ENCODE measurements at regions not wholly inside any gene's neighbourhood (a gene's known extent, or its start where the extent isn't known, plus 50 kb on each side); places are given as distances from the start of the nearest gene placed in this dataset.

GRCh38 chr5:166594567-166594966, 1696.9 kb upstream of the WWC1 start:
- ATAC-seq: no peak
- Mint-ChIP-seq H3K27me3 (no peaks in the 10 kb centered on the region), H3K4me3 (no peak overlapping the region), H3K27ac (no peak overlapping the region), H3K36me3 (no peaks in the 10 kb centered on the region), H3K9me3 (peaks cover 1 to 18% (median 8%) of the 10 kb centered on the region in 11 donors), H3K4me1 (no peaks in the 10 kb centered on the region)
- no peak overlapping the region for H3K27ac ChIP-seq (ENCODE audit: low read depth, low read length)
- CTCF ChIA-PET: no interaction called here
- no peaks in the 10 kb centered on the region for H3K4me1 ChIP-seq (ENCODE audit: control insufficient read depth in 2 of 2, insufficient read depth in 2 of 2, low read length in 2 of 2)
- H3K9me3 ChIP-seq (ENCODE audit: control insufficient read depth in 2 of 3, low read length in 3 of 3): no peaks in the 10 kb centered on the region
- no peaks in the 10 kb centered on the region for H3K36me3 ChIP-seq (ENCODE audit: control insufficient read depth in 2 of 3, insufficient read depth in 3 of 3, low read length in 3 of 3)
- intact Hi-C loops (cut with micrococcal nuclease): no loop called here
- H3K4me3 ChIP-seq (ENCODE audit: low read length): no peak overlapping the region
- H3K27me3 ChIP-seq (ENCODE audit: control insufficient read depth in 2 of 2, insufficient read depth in 2 of 2, low read length in 2 of 2): no peaks in the 10 kb centered on the region
- POLR2A ChIA-PET: no interaction called here
- no peak for DNase-seq

- no peaks in the 10 kb centered on the region for H3K36me3 Mint-ChIP-seq
- intact Hi-C loops (cut with micrococcal nuclease): no loop called here
- Histone ChIP-seq H3K27me3 (ENCODE audit: control insufficient read depth in 2 of 2, insufficient read depth in 2 of 2, low read length in 2 of 2) (no peaks in the 10 kb centered on the region), H3K36me3 (ENCODE audit: control insufficient read depth in 2 of 3, insufficient read depth in 3 of 3, low read length in 3 of 3) (no peaks in the 10 kb centered on the region), H3K4me3 (ENCODE audit: low read length) (no peak overlapping the region), H3K9me3 (ENCODE audit: control insufficient read depth in 2 of 3, low read length in 3 of 3) (no peaks in the 10 kb centered on the region), H3K4me1 (ENCODE audit: control insufficient read depth in 2 of 2, insufficient read depth in 2 of 2, low read length in 2 of 2) (no peaks in the 10 kb centered on the region), H3K27ac (ENCODE audit: low read depth, low read length) (no peak overlapping the region)
- ChIA-PET CTCF (no interaction called here), POLR2A (no interaction called here)
- H3K4me1 Mint-ChIP-seq: no peaks in the 10 kb centered on the region
- H3K27ac Mint-ChIP-seq: no peak overlapping the region
- no peak overlapping the region for H3K4me3 Mint-ChIP-seq
- H3K9me3 Mint-ChIP-seq: peaks cover 1 to 18% (median 9%) of the 10 kb centered on the region in 11 donors
- H3K27me3 Mint-ChIP-seq: no peaks in the 10 kb centered on the region
- no peak for ATAC-seq
- no peak for DNase-seq
Measured at GRCh38 chr5:166595274-166595951, 1696.0 kb upstream of the WWC1 start.

- H3K27me3 Mint-ChIP-seq: no peaks in the 10 kb centered on the region
- no peaks in the 10 kb centered on the region for H3K36me3 Mint-ChIP-seq
- DNase-seq (no peak), ATAC-seq (no peak)
- Histone ChIP-seq H3K36me3 (ENCODE audit: control insufficient read depth in 2 of 3, insufficient read depth in 3 of 3, low read length in 3 of 3) (no peaks in the 10 kb centered on the region), H3K27ac (ENCODE audit: low read depth, low read length) (no peak overlapping the region), H3K27me3 (ENCODE audit: control insufficient read depth in 2 of 2, insufficient read depth in 2 of 2, low read length in 2 of 2) (no peaks in the 10 kb centered on the region), H3K4me1 (ENCODE audit: control insufficient read depth in 2 of 2, insufficient read depth in 2 of 2, low read length in 2 of 2) (no peaks in the 10 kb centered on the region), H3K4me3 (ENCODE audit: low read length) (no peak overlapping the region), H3K9me3 (ENCODE audit: control insufficient read depth in 2 of 3, low read length in 3 of 3) (no peaks in the 10 kb centered on the region)
- intact Hi-C loops (cut with micrococcal nuclease): no loop called here
- CTCF ChIA-PET: no interaction called here
- peak overlapping the region in 1 of 10 donors; percentile 10 for H3K4me3 Mint-ChIP-seq
- H3K9me3 Mint-ChIP-seq: peaks cover 1 to 16% (median 7%) of the 10 kb centered on the region in 11 donors
- H3K27ac Mint-ChIP-seq: no peak overlapping the region
- no peaks in the 10 kb centered on the region for H3K4me1 Mint-ChIP-seq
- POLR2A ChIA-PET: no interaction called here
Measured at GRCh38 chr5:166596043-166596442, 1695.4 kb upstream of the WWC1 start.

- Mint-ChIP-seq H3K9me3 (peaks cover 1 to 32% (median 12%) of the 10 kb centered on the region in 11 donors), H3K36me3 (no peaks in the 10 kb centered on the region), H3K4me1 (no peaks in the 10 kb centered on the region), H3K4me3 (no peak overlapping the region), H3K27me3 (no peaks in the 10 kb centered on the region), H3K27ac (no peak overlapping the region)
- no peaks in the 10 kb centered on the region for H3K27me3 ChIP-seq (ENCODE audit: control insufficient read depth in 2 of 2, insufficient read depth in 2 of 2, low read length in 2 of 2)
- H3K4me3 ChIP-seq (ENCODE audit: low read length): no peak overlapping the region
- ChIA-PET POLR2A (no interaction called here), CTCF (no interaction called here)
- H3K36me3 ChIP-seq (ENCODE audit: control insufficient read depth in 2 of 3, insufficient read depth in 3 of 3, low read length in 3 of 3): no peaks in the 10 kb centered on the region
- ATAC-seq (no peak), DNase-seq (no peak)
- intact Hi-C loops (cut with micrococcal nuclease): no loop called here
- H3K4me1 ChIP-seq (ENCODE audit: control insufficient read depth in 2 of 2, insufficient read depth in 2 of 2, low read length in 2 of 2): no peaks in the 10 kb centered on the region
- H3K27ac ChIP-seq (ENCODE audit: low read depth, low read length): no peak overlapping the region
- H3K9me3 ChIP-seq (ENCODE audit: control insufficient read depth in 2 of 3, low read length in 3 of 3): no peaks in the 10 kb centered on the region
Measured at GRCh38 chr5:166602271-166602670, 1689.2 kb upstream of the WWC1 start.

- H3K4me1 ChIP-seq (ENCODE audit: control insufficient read depth in 2 of 2, insufficient read depth in 2 of 2, low read length in 2 of 2): no peaks in the 10 kb centered on the region
- no peaks in the 10 kb centered on the region for H3K27me3 ChIP-seq (ENCODE audit: control insufficient read depth in 2 of 2, insufficient read depth in 2 of 2, low read length in 2 of 2)
- Mint-ChIP-seq H3K4me1 (no peaks in the 10 kb centered on the region), H3K4me3 (no peak overlapping the region), H3K27me3 (no peaks in the 10 kb centered on the region), H3K9me3 (peaks cover 0 to 51% (median 13%) of the 10 kb centered on the region in 11 donors), H3K27ac (no peak overlapping the region), H3K36me3 (peaks cover 0 to 7% (median 0%) of the 10 kb centered on the region in 5 donors)
- H3K36me3 ChIP-seq (ENCODE audit: control insufficient read depth in 2 of 3, insufficient read depth in 3 of 3, low read length in 3 of 3): no peaks in the 10 kb centered on the region
- DNase-seq: no peak
- intact Hi-C loops (cut with micrococcal nuclease): no loop called here
- H3K27ac ChIP-seq (ENCODE audit: low read depth, low read length): no peak overlapping the region
- POLR2A ChIA-PET: no interaction called here
- H3K9me3 ChIP-seq (ENCODE audit: control insufficient read depth in 2 of 3, low read length in 3 of 3): no peaks in the 10 kb centered on the region
- ATAC-seq: no peak
- CTCF ChIA-PET: no interaction called here
- no peak overlapping the region for H3K4me3 ChIP-seq (ENCODE audit: low read length)
Measured at GRCh38 chr5:166617507-166617906, 1673.9 kb upstream of the WWC1 start.

- Mint-ChIP-seq H3K27ac (no peak overlapping the region), H3K4me3 (no peak overlapping the region), H3K9me3 (peaks cover 0 to 49% (median 13%) of the 10 kb centered on the region in 11 donors), H3K27me3 (no peaks in the 10 kb centered on the region), H3K36me3 (peaks cover 0 to 7% (median 0%) of the 10 kb centered on the region in 5 donors), H3K4me1 (no peaks in the 10 kb centered on the region)
- H3K36me3 ChIP-seq (ENCODE audit: control insufficient read depth in 2 of 3, insufficient read depth in 3 of 3, low read length in 3 of 3): no peaks in the 10 kb centered on the region
- no peaks in the 10 kb centered on the region for H3K9me3 ChIP-seq (ENCODE audit: control insufficient read depth in 2 of 3, low read length in 3 of 3)
- H3K27ac ChIP-seq (ENCODE audit: low read depth, low read length): no peak overlapping the region
- ChIA-PET POLR2A (no interaction called here), CTCF (no interaction called here)
- H3K4me1 ChIP-seq (ENCODE audit: control insufficient read depth in 2 of 2, insufficient read depth in 2 of 2, low read length in 2 of 2): no peaks in the 10 kb centered on the region
- no peaks in the 10 kb centered on the region for H3K27me3 ChIP-seq (ENCODE audit: control insufficient read depth in 2 of 2, insufficient read depth in 2 of 2, low read length in 2 of 2)
- DNase-seq: no peak
- no peak overlapping the region for H3K4me3 ChIP-seq (ENCODE audit: low read length)
- intact Hi-C loops (cut with micrococcal nuclease): no loop called here
- no peak for ATAC-seq
Measured at GRCh38 chr5:166618526-166618925, 1672.9 kb upstream of the WWC1 start.

- H3K36me3 Mint-ChIP-seq: no peaks in the 10 kb centered on the region
- H3K4me1 Mint-ChIP-seq: no peaks in the 10 kb centered on the region
- Histone ChIP-seq H3K4me1 (ENCODE audit: control insufficient read depth in 2 of 2, insufficient read depth in 2 of 2, low read length in 2 of 2) (no peaks in the 10 kb centered on the region), H3K9me3 (ENCODE audit: control insufficient read depth in 2 of 3, low read length in 3 of 3) (no peaks in the 10 kb centered on the region), H3K27ac (ENCODE audit: low read depth, low read length) (no peak overlapping the region), H3K36me3 (ENCODE audit: control insufficient read depth in 2 of 3, insufficient read depth in 3 of 3, low read length in 3 of 3) (no peaks in the 10 kb centered on the region), H3K4me3 (ENCODE audit: low read length) (no peak overlapping the region), H3K27me3 (ENCODE audit: control insufficient read depth in 2 of 2, insufficient read depth in 2 of 2, low read length in 2 of 2) (no peaks in the 10 kb centered on the region)
- no peak overlapping the region for H3K27ac Mint-ChIP-seq
- ATAC-seq (no peak), DNase-seq (no peak)
- H3K4me3 Mint-ChIP-seq: no peak overlapping the region
- no peaks in the 10 kb centered on the region for H3K27me3 Mint-ChIP-seq
- ChIA-PET CTCF (no interaction called here), POLR2A (no interaction called here)
- intact Hi-C loops (cut with micrococcal nuclease): no loop called here
- peaks cover 0 to 25% (median 5%) of the 10 kb centered on the region in 11 donors for H3K9me3 Mint-ChIP-seq
Measured at GRCh38 chr5:166624573-166624972, 1666.9 kb upstream of the WWC1 start.

Data from naive thymus-derived CD4-positive, alpha-beta T cell (primary cell).